Glutamatergic neuron (in vitro differentiated cells): ENCODE measurements at regions not wholly inside any gene's neighbourhood (a gene's known extent, or its start where the extent isn't known, plus 50 kb on each side); places are given as distances from the start of the nearest gene placed in this dataset.
"Not testable (repeated sequence)": the region's sequence is repeated elsewhere in the genome, so short reads cannot be mapped to it uniquely, and the experiment has no call there.

ENCODE experiments used
- DNase-seq: peaks from one replicate; pipeline ENCODE4 v3.0.0; 2022
- H3K27ac Mint-ChIP-seq: one replicate; pipeline ENCODE4 v1.8.0; 2020; ENCODE audit warnings: mild to moderate bottlenecking, mixed read lengths, inconsistent platforms; ENCODE audit not compliant: unreplicated experiment
- H3K27me3 Mint-ChIP-seq: one replicate; pipeline ENCODE4 v1.8.0; 2020; ENCODE audit warnings: mild to moderate bottlenecking, moderate library complexity, mixed read lengths, inconsistent platforms; ENCODE audit not compliant: unreplicated experiment
- H3K36me3 Mint-ChIP-seq: one replicate; pipeline ENCODE4 v1.8.0; 2020; ENCODE audit warnings: mild to moderate bottlenecking, mixed read lengths, inconsistent platforms; ENCODE audit not compliant: unreplicated experiment
- H3K4me1 Mint-ChIP-seq: one replicate; pipeline ENCODE4 v1.8.0; 2020; ENCODE audit warnings: mild to moderate bottlenecking, low read depth, mixed read lengths, inconsistent platforms; ENCODE audit not compliant: unreplicated experiment
- H3K4me3 Mint-ChIP-seq: one replicate; pipeline ENCODE4 v1.8.0; 2020; ENCODE audit warnings: mild to moderate bottlenecking, mixed read lengths, inconsistent platforms; ENCODE audit not compliant: unreplicated experiment
- H3K9me3 Mint-ChIP-seq: one replicate; pipeline ENCODE4 v1.8.0; 2020; ENCODE audit warnings: mild to moderate bottlenecking, moderate library complexity, mixed read lengths, inconsistent platforms; ENCODE audit not compliant: unreplicated experiment
- CTCF ChIP-seq: fragments of 200-600 bp; sonication (generic); IDR thresholded peaks from one replicate; pipeline ENCODE4 v1.5.0; 2021; ENCODE audit not compliant: partially characterized antibody, unreplicated experiment

- H3K27me3 Mint-ChIP-seq = no peaks in the 10 kb centered on the region
- H3K36me3 Mint-ChIP-seq = no peaks in the 10 kb centered on the region
- H3K27ac Mint-ChIP-seq = no peak overlapping the region
- peaks cover 1% of the 10 kb centered on the region for H3K9me3 Mint-ChIP-seq
- no peak overlapping the region for H3K4me3 Mint-ChIP-seq
- DNase-seq = no peak
- no peak for TF ChIP-seq CTCF
- H3K4me1 Mint-ChIP-seq = no peaks in the 10 kb centered on the region
Measured at GRCh38 chr6:95879856-95880255, 135.9 kb upstream of the FUT9 start.

- no peaks in the 10 kb centered on the region for H3K4me1 Mint-ChIP-seq
- no peaks in the 10 kb centered on the region for H3K27me3 Mint-ChIP-seq
- no peak for TF ChIP-seq CTCF
- H3K27ac Mint-ChIP-seq = no peak overlapping the region
- DNase-seq = no peak
- H3K9me3 Mint-ChIP-seq = peaks cover 1% of the 10 kb centered on the region
- no peaks in the 10 kb centered on the region for H3K36me3 Mint-ChIP-seq
- H3K4me3 Mint-ChIP-seq = no peak overlapping the region
Measured at GRCh38 chr6:95882371-95882770, 133.4 kb upstream of the FUT9 start.

GRCh38 chr6:95888711-95889110, 127.1 kb upstream of the FUT9 start:
- not testable (repeated sequence) for H3K9me3 Mint-ChIP-seq, H3K4me1 Mint-ChIP-seq, H3K36me3 Mint-ChIP-seq, H3K27ac Mint-ChIP-seq, DNase-seq, H3K27me3 Mint-ChIP-seq, H3K4me3 Mint-ChIP-seq

- Mint-ChIP-seq H3K27ac (no peak overlapping the region), H3K36me3 (no peaks in the 10 kb centered on the region), H3K4me3 (no peak overlapping the region), H3K4me1 (no peaks in the 10 kb centered on the region), H3K27me3 (no peaks in the 10 kb centered on the region), H3K9me3 (peaks cover 2% of the 10 kb centered on the region)
- TF ChIP-seq CTCF = no peak
- DNase-seq = no peak
Measured at GRCh38 chr6:95905132-95905531, 110.6 kb upstream of the FUT9 start.

GRCh38 chr6:95917034-95917433, 98.7 kb upstream of the FUT9 start:
- Mint-ChIP-seq H3K4me1 (no peaks in the 10 kb centered on the region), H3K9me3 (no peaks in the 10 kb centered on the region), H3K36me3 (no peaks in the 10 kb centered on the region), H3K4me3 (no peak overlapping the region), H3K27ac (no peak overlapping the region), H3K27me3 (no peaks in the 10 kb centered on the region)
- TF ChIP-seq CTCF = no peak
- no peak for DNase-seq

- peak; percentile 18 for DNase-seq
- no peak overlapping the region for H3K4me3 Mint-ChIP-seq
Measured at GRCh38 chr6:95923518-95923917, 92.3 kb upstream of the FUT9 start.

More at GRCh38 chr6:95923518-95923917, 92.3 kb upstream of the FUT9 start:
- peak; percentile 44 for TF ChIP-seq CTCF
- no peaks in the 10 kb centered on the region for H3K27me3 Mint-ChIP-seq
- no peaks in the 10 kb centered on the region for H3K9me3 Mint-ChIP-seq
- no peak overlapping the region for H3K27ac Mint-ChIP-seq
- no peaks in the 10 kb centered on the region for H3K36me3 Mint-ChIP-seq
- H3K4me1 Mint-ChIP-seq = peaks cover 5% of the 10 kb centered on the region
